GM19324 (cell line): ENCODE measurements at regions not wholly inside any gene's neighbourhood (a gene's known extent, or its start where the extent isn't known, plus 50 kb on each side); places are given as distances from the start of the nearest gene placed in this dataset.

Source experiments
- ATAC-seq: cut with Tn5 transposase; IDR thresholded peaks from one replicate; pipeline ENCODE4 v1.9.1; 2021; ENCODE audit warnings: mild to moderate bottlenecking, moderate library complexity; ENCODE audit not compliant: unreplicated experiment, low FRiP score

- no peak for ATAC-seq
These were observed 288.3 kb upstream of the CLINT1 start for GRCh38 chr5:158147227-158147626.

- ATAC-seq = no peak
These were observed 286.9 kb upstream of the CLINT1 start for GRCh38 chr5:158145827-158146226.

GRCh38 chr5:158143081-158143480, 284.1 kb upstream of the CLINT1 start:
- no peak for ATAC-seq

GRCh38 chr5:158142156-158142555, 283.2 kb upstream of the CLINT1 start:
- ATAC-seq = no peak

- no peak for ATAC-seq
These were observed 281.3 kb upstream of the CLINT1 start for GRCh38 chr5:158140120-158140731.

- ATAC-seq = no peak
These were observed 280.2 kb upstream of the CLINT1 start for GRCh38 chr5:158139161-158139560.

- no peak for ATAC-seq
These were observed 276.8 kb upstream of the CLINT1 start for GRCh38 chr5:158135682-158136179.

GRCh38 chr5:158133369-158133768, 274.4 kb upstream of the CLINT1 start:
- ATAC-seq = no peak

GRCh38 chr5:158127536-158127935, 268.6 kb upstream of the CLINT1 start:
- no peak for ATAC-seq

GRCh38 chr5:158126442-158127405, 267.8 kb upstream of the CLINT1 start:
- ATAC-seq = no peak

GRCh38 chr5:158124606-158125316, 265.8 kb upstream of the CLINT1 start:
- ATAC-seq = no peak

GRCh38 chr5:158123595-158123994, 264.6 kb upstream of the CLINT1 start:
- no peak for ATAC-seq

- ATAC-seq = no peak
These were observed 262.7 kb upstream of the CLINT1 start for GRCh38 chr5:158121678-158122077.

- no peak for ATAC-seq
These were observed 261.8 kb upstream of the CLINT1 start for GRCh38 chr5:158120760-158121159.

GRCh38 chr5:158119961-158120723, 261.2 kb upstream of the CLINT1 start:
- no peak for ATAC-seq

GRCh38 chr5:158117467-158118160, 258.7 kb upstream of the CLINT1 start:
- ATAC-seq = no peak

- ATAC-seq = no peak
These were observed 258.0 kb upstream of the CLINT1 start for GRCh38 chr5:158116965-158117364.

- no peak for ATAC-seq
These were observed 256.5 kb upstream of the CLINT1 start for GRCh38 chr5:158115468-158115867.

GRCh38 chr5:158108177-158108576, 249.2 kb upstream of the CLINT1 start:
- no peak for ATAC-seq
